ENCODE measurements at regions not wholly inside any gene's neighbourhood (a gene's known extent, or its start where the extent isn't known, plus 50 kb on each side); places are given as distances from the start of the nearest gene placed in this dataset.

GRCh38 chr16:85263239-85263585 lies 150.9 kb upstream of the CIBAR2 start:
- CTCF ChIA-PET: interaction anchor here (0.9 to 4.1 kb wide), 3 partner anchors 10 to 35 kb away, joined by 3 to 28 read pairs (median 4); no protein-coding TSS in a partner anchor
- DNase-seq: no peak
- H3K9me3 Mint-ChIP-seq (ENCODE audit: insufficient read depth): no peaks in the 10 kb centered on the region
- H3K27ac Mint-ChIP-seq: no peak overlapping the region
- ATAC-seq: no peak
- H3K27me3 Mint-ChIP-seq (ENCODE audit: low read depth): peaks cover 22% of the 10 kb centered on the region
- peaks cover 6% of the 10 kb centered on the region for H3K4me1 Mint-ChIP-seq (ENCODE audit: low read depth)
- POLR2A ChIA-PET: no interaction called here
- no peaks in the 10 kb centered on the region for H3K36me3 Mint-ChIP-seq (ENCODE audit: low read depth)
- no peak overlapping the region for H3K4me3 Mint-ChIP-seq

GRCh38 chr16:85264752-85265151 lies 152.5 kb upstream of the CIBAR2 start:
- DNase-seq: no peak
- Mint-ChIP-seq H3K9me3 (ENCODE audit: insufficient read depth) (no peaks in the 10 kb centered on the region), H3K27ac (no peak overlapping the region), H3K27me3 (ENCODE audit: low read depth) (peaks cover 18% of the 10 kb centered on the region), H3K4me1 (ENCODE audit: low read depth) (peaks cover 6% of the 10 kb centered on the region), H3K36me3 (ENCODE audit: low read depth) (no peaks in the 10 kb centered on the region), H3K4me3 (no peak overlapping the region)
- ATAC-seq: no peak
- ChIA-PET CTCF (interaction anchor here (1.4 to 4.1 kb wide), 2 partner anchors 11 to 12 kb away, joined by 4 to 28 read pairs; no protein-coding TSS in a partner anchor), POLR2A (no interaction called here)

- H3K27me3 Mint-ChIP-seq (ENCODE audit: low read depth): peaks cover 18% of the 10 kb centered on the region
- no peak overlapping the region for H3K27ac Mint-ChIP-seq
- H3K9me3 Mint-ChIP-seq (ENCODE audit: insufficient read depth): no peaks in the 10 kb centered on the region
- no peak overlapping the region for H3K4me3 Mint-ChIP-seq
- POLR2A ChIA-PET: no interaction called here
- DNase-seq (no peak), ATAC-seq (no peak)
- no peaks in the 10 kb centered on the region for H3K36me3 Mint-ChIP-seq (ENCODE audit: low read depth)
- CTCF ChIA-PET: no interaction called here
- peaks cover 6% of the 10 kb centered on the region for H3K4me1 Mint-ChIP-seq (ENCODE audit: low read depth)
Observed at GRCh38 chr16:85265161-85265784, 153.0 kb upstream of the CIBAR2 start.

GRCh38 chr16:85265810-85266209 lies 153.5 kb upstream of the CIBAR2 start:
- POLR2A ChIA-PET: no interaction called here

GRCh38 chr16:85266857-85267256 lies 154.6 kb upstream of the CIBAR2 start:
- DNase-seq (no peak), ATAC-seq (no peak)
- Mint-ChIP-seq H3K4me1 (ENCODE audit: low read depth) (peaks cover 5% of the 10 kb centered on the region), H3K27me3 (ENCODE audit: low read depth) (peaks cover 13% of the 10 kb centered on the region), H3K4me3 (no peak overlapping the region), H3K27ac (no peak overlapping the region), H3K36me3 (ENCODE audit: low read depth) (no peaks in the 10 kb centered on the region), H3K9me3 (ENCODE audit: insufficient read depth) (no peaks in the 10 kb centered on the region)
- POLR2A ChIA-PET: no interaction called here
- CTCF ChIA-PET: interaction anchor here (1.6 kb wide), 1 partner anchor 14 kb away, joined by 8 read pairs; no protein-coding TSS in a partner anchor

More at GRCh38 chr16:85265810-85266209, 153.5 kb upstream of the CIBAR2 start:
- Mint-ChIP-seq H3K27ac (no peak overlapping the region), H3K36me3 (ENCODE audit: low read depth) (no peaks in the 10 kb centered on the region), H3K9me3 (ENCODE audit: insufficient read depth) (no peaks in the 10 kb centered on the region), H3K4me3 (no peak overlapping the region), H3K27me3 (ENCODE audit: low read depth) (peaks cover 18% of the 10 kb centered on the region), H3K4me1 (ENCODE audit: low read depth) (peaks cover 6% of the 10 kb centered on the region)
- CTCF ChIA-PET: no interaction called here
- DNase-seq: no peak
- no peak for ATAC-seq

- no peaks in the 10 kb centered on the region for H3K4me1 Mint-ChIP-seq (ENCODE audit: low read depth)
- no peaks in the 10 kb centered on the region for H3K36me3 Mint-ChIP-seq (ENCODE audit: low read depth)
- DNase-seq (no peak), ATAC-seq (no peak)
- H3K27ac Mint-ChIP-seq: no peak overlapping the region
- POLR2A ChIA-PET: interaction anchor here (0.7 kb wide), 1 partner anchor 14 kb away, joined by 3 read pairs; no protein-coding TSS in a partner anchor
- peaks cover 8% of the 10 kb centered on the region for H3K27me3 Mint-ChIP-seq (ENCODE audit: low read depth)
- H3K9me3 Mint-ChIP-seq (ENCODE audit: insufficient read depth): no peaks in the 10 kb centered on the region
- no peak overlapping the region for H3K4me3 Mint-ChIP-seq
- CTCF ChIA-PET: interaction anchor here (1.3 to 1.6 kb wide), 2 partner anchors 9 to 15 kb away, joined by 3 to 8 read pairs; no protein-coding TSS in a partner anchor
Observed at GRCh38 chr16:85267414-85267945, 155.2 kb upstream of the CIBAR2 start.

- POLR2A ChIA-PET: no interaction called here
- no peaks in the 10 kb centered on the region for H3K36me3 Mint-ChIP-seq (ENCODE audit: low read depth)
- no peaks in the 10 kb centered on the region for H3K9me3 Mint-ChIP-seq (ENCODE audit: insufficient read depth)
- no peaks in the 10 kb centered on the region for H3K4me1 Mint-ChIP-seq (ENCODE audit: low read depth)
- CTCF ChIA-PET: no interaction called here
- DNase-seq (no peak), ATAC-seq (no peak)
- H3K4me3 Mint-ChIP-seq: no peak overlapping the region
- no peak overlapping the region for H3K27ac Mint-ChIP-seq
- H3K27me3 Mint-ChIP-seq (ENCODE audit: low read depth): no peaks in the 10 kb centered on the region
Observed at GRCh38 chr16:85269165-85269564, 156.9 kb upstream of the CIBAR2 start.

- DNase-seq: no peak
- H3K9me3 Mint-ChIP-seq (ENCODE audit: insufficient read depth): no peaks in the 10 kb centered on the region
- H3K4me1 Mint-ChIP-seq (ENCODE audit: low read depth): no peaks in the 10 kb centered on the region
- no peak overlapping the region for H3K27ac Mint-ChIP-seq
- no peak for ATAC-seq
- H3K36me3 Mint-ChIP-seq (ENCODE audit: low read depth): no peaks in the 10 kb centered on the region
- no peak overlapping the region for H3K4me3 Mint-ChIP-seq
- ChIA-PET POLR2A (no interaction called here), CTCF (no interaction called here)
- H3K27me3 Mint-ChIP-seq (ENCODE audit: low read depth): no peaks in the 10 kb centered on the region
Observed at GRCh38 chr16:85270374-85270773, 158.1 kb upstream of the CIBAR2 start.

GRCh38 chr16:85271198-85271597 lies 158.9 kb upstream of the CIBAR2 start:
- CTCF ChIA-PET: no interaction called here
- no peaks in the 10 kb centered on the region for H3K4me1 Mint-ChIP-seq (ENCODE audit: low read depth)

GRCh38 chr16:85273293-85273692 lies 161.0 kb upstream of the CIBAR2 start:
- CTCF ChIA-PET: no interaction called here
- no peak overlapping the region for H3K4me3 Mint-ChIP-seq
- DNase-seq: no peak
- no peak overlapping the region for H3K27ac Mint-ChIP-seq
- POLR2A ChIA-PET: no interaction called here
- H3K9me3 Mint-ChIP-seq (ENCODE audit: insufficient read depth): no peaks in the 10 kb centered on the region
- H3K4me1 Mint-ChIP-seq (ENCODE audit: low read depth): no peaks in the 10 kb centered on the region
- no peak for ATAC-seq
- no peaks in the 10 kb centered on the region for H3K27me3 Mint-ChIP-seq (ENCODE audit: low read depth)
- no peaks in the 10 kb centered on the region for H3K36me3 Mint-ChIP-seq (ENCODE audit: low read depth)

More at GRCh38 chr16:85271198-85271597, 158.9 kb upstream of the CIBAR2 start:
- no peak for DNase-seq
- H3K4me3 Mint-ChIP-seq: no peak overlapping the region
- no peaks in the 10 kb centered on the region for H3K9me3 Mint-ChIP-seq (ENCODE audit: insufficient read depth)
- ATAC-seq: no peak
- no peaks in the 10 kb centered on the region for H3K27me3 Mint-ChIP-seq (ENCODE audit: low read depth)
- POLR2A ChIA-PET: no interaction called here
- H3K27ac Mint-ChIP-seq: no peak overlapping the region
- H3K36me3 Mint-ChIP-seq (ENCODE audit: low read depth): no peaks in the 10 kb centered on the region

GRCh38 chr16:85274501-85274900 lies 162.2 kb upstream of the CIBAR2 start:
- ChIA-PET POLR2A (no interaction called here), CTCF (interaction anchor here (1.0 to 3.1 kb wide), 7 partner anchors 11 to 30 kb away, joined by 3 to 25 read pairs (median 8); no protein-coding TSS in a partner anchor)
- no peak overlapping the region for H3K4me3 Mint-ChIP-seq
- DNase-seq (no peak), ATAC-seq (no peak)
- H3K4me1 Mint-ChIP-seq (ENCODE audit: low read depth): no peaks in the 10 kb centered on the region
- H3K36me3 Mint-ChIP-seq (ENCODE audit: low read depth): no peaks in the 10 kb centered on the region
- H3K27ac Mint-ChIP-seq: no peak overlapping the region
- no peaks in the 10 kb centered on the region for H3K9me3 Mint-ChIP-seq (ENCODE audit: insufficient read depth)
- no peaks in the 10 kb centered on the region for H3K27me3 Mint-ChIP-seq (ENCODE audit: low read depth)

GRCh38 chr16:85274924-85275323 lies 162.7 kb upstream of the CIBAR2 start:
- CTCF ChIA-PET: interaction anchor here (0.8 to 3.1 kb wide), 9 partner anchors 10 to 341 kb away, joined by 3 to 25 read pairs (median 4); no protein-coding TSS in a partner anchor
- H3K27ac Mint-ChIP-seq: no peak overlapping the region
- H3K4me1 Mint-ChIP-seq (ENCODE audit: low read depth): no peaks in the 10 kb centered on the region
- no peaks in the 10 kb centered on the region for H3K9me3 Mint-ChIP-seq (ENCODE audit: insufficient read depth)
- ATAC-seq (no peak), DNase-seq (no peak)
- no peak overlapping the region for H3K4me3 Mint-ChIP-seq
- H3K27me3 Mint-ChIP-seq (ENCODE audit: low read depth): no peaks in the 10 kb centered on the region
- POLR2A ChIA-PET: no interaction called here
- no peaks in the 10 kb centered on the region for H3K36me3 Mint-ChIP-seq (ENCODE audit: low read depth)
